Liver (tissue), 7 donors: ENCODE measurements at regions not wholly inside any gene's neighbourhood (a gene's known extent, or its start where the extent isn't known, plus 50 kb on each side); places are given as distances from the start of the nearest gene placed in this dataset.

Experiments used
- DNase-seq: peaks from one replicate; pipeline ENCODE4 v3.0.0-alpha.2; 2017; ENCODE audit warnings: low spot score
- H3K27ac ChIP-seq, 2 donors: one replicate each; pipeline ENCODE4 v1.7.0; 2013; ENCODE audit warnings: inconsistent platforms in 2 of 2, low read length in 2 of 2, control low read depth in 1 of 2, low read depth in 1 of 2, mild to moderate bottlenecking in 1 of 2
- H3K27me3 ChIP-seq, 4 donors: one replicate each; pipeline versions ENCODE4 v1.6.1 to v1.7.0; 2013; ENCODE audit warnings: low read length in 3 of 4, inconsistent platforms in 1 of 4, mild to moderate bottlenecking in 1 of 4, moderate library complexity in 1 of 4; ENCODE audit not compliant: control insufficient read depth in 4 of 4, insufficient read depth in 4 of 4
- H3K36me3 ChIP-seq, 4 donors: one replicate each; pipeline versions ENCODE4 v1.6.1 to v1.7.0; 2013; ENCODE audit warnings: low read length in 3 of 4, mild to moderate bottlenecking in 3 of 4, low read depth in 1 of 4, moderate library complexity in 1 of 4; ENCODE audit not compliant: control insufficient read depth in 4 of 4, insufficient read depth in 3 of 4
- H3K4me1 ChIP-seq, 4 donors: one replicate each; pipeline versions ENCODE4 v1.6.1 to v1.7.0; 2013; ENCODE audit warnings: low read length in 3 of 4, mild to moderate bottlenecking in 3 of 4, moderate library complexity in 1 of 4; ENCODE audit not compliant: control insufficient read depth in 4 of 4, insufficient read depth in 4 of 4
- H3K4me3 ChIP-seq, 3 donors: one replicate each; pipeline versions ENCODE4 v1.6.1 to v1.7.0; 2013; ENCODE audit warnings: low read length in 3 of 3, control low read depth in 1 of 3, low read depth in 1 of 3, mild to moderate bottlenecking in 1 of 3
- H3K9ac ChIP-seq, 2 donors: one replicate each; pipeline ENCODE4 v1.7.0; 2013; ENCODE audit warnings: low read length in 2 of 2, mild to moderate bottlenecking in 2 of 2, moderate library complexity in 2 of 2, control low read depth in 1 of 2, low read depth in 1 of 2
- H3K9me3 ChIP-seq, 4 donors: one replicate each; pipeline versions ENCODE4 v1.6.1 to v1.7.0; 2013; ENCODE audit warnings: low read length in 3 of 4; ENCODE audit not compliant: control insufficient read depth in 4 of 4
- ATF3 ChIP-seq: IDR thresholded peaks from 2 replicates; pipeline ENCODE4 v1.6.1; 2016; ENCODE audit warnings: antibody characterized with exemption
- EGR1 ChIP-seq, 2 donors: IDR thresholded peaks; 2 replicates each; pipeline ENCODE4 v1.6.1; 2016 to 2018; ENCODE audit warnings: antibody characterized with exemption in 2 of 2, low read depth in 2 of 2
- FOXA1 ChIP-seq: IDR thresholded peaks from 2 replicates; pipeline ENCODE4 v1.6.1; 2016; ENCODE audit warnings: antibody characterized with exemption
- FOXA2 ChIP-seq: IDR thresholded peaks from 2 replicates; pipeline ENCODE4 v1.6.1; 2016; ENCODE audit warnings: antibody characterized with exemption
- GABPA ChIP-seq, 2 donors: IDR thresholded peaks in 1 of 2; conservative IDR thresholded peaks in 1 of 2; 2 replicates each; pipeline ENCODE4 v1.6.1; 2016; ENCODE audit warnings: antibody characterized with exemption in 2 of 2, mild to moderate bottlenecking in 1 of 2, moderate library complexity in 1 of 2
- HNF4A ChIP-seq, 2 donors: conservative IDR thresholded peaks; 2 replicates each; pipeline ENCODE4 v1.6.1; 2016; ENCODE audit warnings: antibody characterized with exemption in 2 of 2, mild to moderate bottlenecking in 2 of 2
- JUND ChIP-seq, 2 donors: IDR thresholded peaks; 2 replicates each; pipeline ENCODE4 v1.6.1; 2016; ENCODE audit warnings: antibody characterized with exemption in 2 of 2
- MAX ChIP-seq: IDR thresholded peaks from 2 replicates; pipeline ENCODE4 v1.6.1; 2016; ENCODE audit warnings: antibody characterized with exemption
- NR2F2 ChIP-seq: IDR thresholded peaks from 2 replicates; pipeline ENCODE4 v1.6.1; 2016; ENCODE audit warnings: antibody characterized with exemption
- RAD21 ChIP-seq, 2 donors: IDR thresholded peaks; 2 replicates each; pipeline ENCODE4 v1.6.1; 2016; ENCODE audit warnings: antibody characterized with exemption in 2 of 2, mild to moderate bottlenecking in 2 of 2
- REST ChIP-seq: IDR thresholded peaks from 2 replicates; pipeline ENCODE4 v1.6.1; 2016; ENCODE audit warnings: antibody characterized with exemption, mild to moderate bottlenecking
- RXRA ChIP-seq, 2 donors: IDR thresholded peaks; 2 replicates each; pipeline ENCODE4 v1.6.1; 2017 to 2018; ENCODE audit warnings: antibody characterized with exemption in 2 of 2, mild to moderate bottlenecking in 1 of 2
- SP1 ChIP-seq: IDR thresholded peaks from 2 replicates; pipeline ENCODE4 v1.6.1; 2018; ENCODE audit warnings: antibody characterized with exemption, mild to moderate bottlenecking
- YY1 ChIP-seq: IDR thresholded peaks from 2 replicates; pipeline ENCODE4 v1.6.1; 2016; ENCODE audit warnings: antibody characterized with exemption, mild to moderate bottlenecking
- WGBS: extraction: QIAGEN DNeasy Blood & Tissue Kit; methylation state at CpG from one replicate; pipeline ENCODE4 v1.1.7; 2013; 5-methylcytosine and 5-hydroxymethylcytosine counted together
- donor health status: healthy.
- donor health status: healthy.
- donor health status: healthy.
- donor health status: healthy.

- no peak for TF ChIP-seq ATF3
- TF ChIP-seq SP1 = no peak
- no peak for TF ChIP-seq NR2F2
- no peak for TF ChIP-seq GABPA (IDR thresholded peaks at IDR 0.05 in 1 of 2, conservative IDR thresholded peaks at IDR 0.05 in 1 of 2)
- no peak for TF ChIP-seq FOXA2
- no peak for TF ChIP-seq JUND (IDR thresholded peaks at IDR 0.05)
- TF ChIP-seq REST = no peak
- TF ChIP-seq RXRA (IDR thresholded peaks at IDR 0.05) = no peak
- no peak for DNase-seq
- no peaks in the 10 kb centered on the region for H3K9me3 ChIP-seq
- no peaks in the 10 kb centered on the region for H3K27me3 ChIP-seq
- no peaks in the 10 kb centered on the region for H3K4me1 ChIP-seq
- 97% methylated on average over 3 of the region's 3 CpGs for WGBS
- H3K9ac ChIP-seq = no peak overlapping the region
- H3K27ac ChIP-seq = no peak overlapping the region
- no peak overlapping the region for H3K4me3 ChIP-seq
- no peaks in the 10 kb centered on the region for H3K36me3 ChIP-seq
These were observed 274.4 kb downstream of the MAN2A1 start for GRCh38 chr5:109964136-109964535.

- TF ChIP-seq FOXA2 = no peak
- TF ChIP-seq NR2F2 = no peak
- TF ChIP-seq YY1 = no peak
- no peak for TF ChIP-seq FOXA1
- TF ChIP-seq RXRA (IDR thresholded peaks at IDR 0.05) = no peak
- no peak for TF ChIP-seq HNF4A (conservative IDR thresholded peaks at IDR 0.05)
- TF ChIP-seq MAX = no peak
- no peak for TF ChIP-seq EGR1 (IDR thresholded peaks at IDR 0.05; ENCODE audit: low read depth in 2 of 2)
- no peak for TF ChIP-seq RAD21 (IDR thresholded peaks at IDR 0.05)
- TF ChIP-seq GABPA (IDR thresholded peaks at IDR 0.05 in 1 of 2, conservative IDR thresholded peaks at IDR 0.05 in 1 of 2) = no peak
- no peak for TF ChIP-seq JUND (IDR thresholded peaks at IDR 0.05)
- no peak for TF ChIP-seq REST
- TF ChIP-seq SP1 = no peak
- Histone ChIP-seq H3K27ac (no peak overlapping the region), H3K9ac (no peak overlapping the region), H3K27me3 (no peaks in the 10 kb centered on the region), H3K9me3 (no peaks in the 10 kb centered on the region), H3K4me1 (no peaks in the 10 kb centered on the region), H3K4me3 (no peak overlapping the region), H3K36me3 (no peaks in the 10 kb centered on the region)
- no peak for DNase-seq
- WGBS = 89% methylated on average over 3 of the region's 3 CpGs
These were observed 275.9 kb downstream of the MAN2A1 start for GRCh38 chr5:109965634-109966033.
